ENCODE measurements at regions not wholly inside any gene's neighbourhood (a gene's known extent, or its start where the extent isn't known, plus 50 kb on each side); places are given as distances from the start of the nearest gene placed in this dataset.
"Not testable (repeated sequence)": the region's sequence is repeated elsewhere in the genome, so short reads cannot be mapped to it uniquely, and the experiment has no call there.

DNA sequence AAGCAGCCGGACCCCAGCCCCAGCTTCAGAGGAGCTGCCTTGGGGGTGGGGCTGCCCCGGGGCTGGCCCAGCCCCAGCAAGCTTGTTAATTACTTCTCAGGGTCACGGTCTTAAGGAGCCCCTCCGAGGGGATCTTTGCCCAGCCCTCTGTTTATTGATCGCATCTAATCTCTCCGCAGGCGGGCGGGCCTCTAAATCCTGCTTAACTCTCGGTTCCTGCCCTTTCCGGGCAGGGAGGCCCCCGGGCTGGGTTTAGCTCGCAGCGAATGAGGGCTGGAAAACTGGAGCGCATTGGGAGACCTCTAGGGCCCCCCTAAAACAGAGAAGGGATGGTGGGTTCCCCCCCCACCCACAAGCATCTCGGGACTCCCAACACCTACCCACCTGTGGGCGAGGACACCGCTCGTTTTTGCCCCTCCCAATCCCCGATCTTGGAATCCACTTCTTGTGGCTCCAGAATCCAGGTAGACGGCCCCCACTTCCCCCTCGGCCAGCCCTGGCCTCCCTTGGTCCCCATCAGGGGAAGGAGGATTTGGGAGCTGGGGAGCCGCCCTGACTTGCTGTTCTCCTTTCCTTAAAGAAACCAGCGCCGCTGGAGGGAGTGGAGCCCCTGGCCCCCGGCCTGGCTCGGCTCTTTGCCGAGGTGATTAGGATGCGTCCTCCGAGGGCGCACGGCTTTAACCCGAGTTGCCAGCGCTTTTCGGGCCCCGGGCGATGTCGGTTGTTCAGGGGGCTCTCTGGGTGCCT is 59.5 kb upstream of the ADGRL1 start:
- Histone ChIP-seq H3K4me3 (ENCODE audit: low read depth, low read length) (peak overlapping the region; percentile 61), H3K27me3 (ENCODE audit: insufficient read depth, low read depth, severe bottlenecking) (no peaks in the 10 kb centered on the region), H3K36me3 (no peaks in the 10 kb centered on the region), H3K27ac (peak overlapping the region; percentile 88), H3K9me3 (ENCODE audit: severe bottlenecking) (no peaks in the 10 kb centered on the region)
- DNase-seq = peak; percentile 94
- TF ChIP-seq, protein P1, sequence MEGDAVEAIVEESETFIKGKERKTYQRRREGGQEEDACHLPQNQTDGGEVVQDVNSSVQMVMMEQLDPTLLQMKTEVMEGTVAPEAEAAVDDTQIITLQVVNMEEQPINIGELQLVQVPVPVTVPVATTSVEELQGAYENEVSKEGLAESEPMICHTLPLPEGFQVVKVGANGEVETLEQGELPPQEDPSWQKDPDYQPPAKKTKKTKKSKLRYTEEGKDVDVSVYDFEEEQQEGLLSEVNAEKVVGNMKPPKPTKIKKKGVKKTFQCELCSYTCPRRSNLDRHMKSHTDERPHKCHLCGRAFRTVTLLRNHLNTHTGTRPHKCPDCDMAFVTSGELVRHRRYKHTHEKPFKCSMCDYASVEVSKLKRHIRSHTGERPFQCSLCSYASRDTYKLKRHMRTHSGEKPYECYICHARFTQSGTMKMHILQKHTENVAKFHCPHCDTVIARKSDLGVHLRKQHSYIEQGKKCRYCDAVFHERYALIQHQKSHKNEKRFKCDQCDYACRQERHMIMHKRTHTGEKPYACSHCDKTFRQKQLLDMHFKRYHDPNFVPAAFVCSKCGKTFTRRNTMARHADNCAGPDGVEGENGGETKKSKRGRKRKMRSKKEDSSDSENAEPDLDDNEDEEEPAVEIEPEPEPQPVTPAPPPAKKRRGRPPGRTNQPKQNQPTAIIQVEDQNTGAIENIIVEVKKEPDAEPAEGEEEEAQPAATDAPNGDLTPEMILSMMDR (IDR thresholded peaks at IDR 0.05; ENCODE audit: low read depth, low read length) = no peak

DNA sequence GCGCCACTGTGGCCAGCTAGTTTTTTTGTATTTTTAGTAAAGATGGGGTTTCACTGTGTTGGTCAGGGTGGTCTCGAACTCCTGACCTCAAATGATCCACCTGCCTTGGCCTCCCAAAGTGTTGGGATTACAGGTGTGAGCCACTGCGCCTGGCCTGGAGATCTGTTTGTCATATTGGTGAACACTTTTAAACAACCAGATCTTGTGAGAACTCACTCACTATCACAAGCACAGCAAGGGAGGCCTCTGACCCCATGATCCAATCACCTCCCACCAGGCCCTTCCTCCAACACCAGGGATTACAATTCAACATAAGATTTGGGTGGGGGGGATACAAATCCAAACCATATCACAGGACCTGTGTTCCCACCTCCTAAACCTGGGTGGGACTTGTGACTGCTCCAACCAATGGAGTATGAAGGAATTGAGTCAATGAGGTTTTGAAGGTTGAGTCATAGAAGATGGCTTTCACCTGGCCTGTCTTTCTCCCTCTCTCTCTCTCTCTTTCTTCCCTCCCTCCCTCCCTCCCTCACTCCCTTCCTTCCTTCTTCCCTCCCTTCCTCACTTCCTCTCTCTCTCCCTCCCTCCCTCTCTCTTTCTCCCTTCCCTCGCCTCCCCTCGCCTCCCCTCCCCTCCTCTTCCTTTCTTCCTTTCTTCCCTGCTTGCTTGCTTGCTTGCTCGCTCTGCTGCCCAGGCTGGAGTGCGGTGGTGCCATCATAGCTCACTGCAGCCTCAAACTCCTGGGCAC is 50.1 kb upstream of the ADGRL1 start:
- H3K27me3 ChIP-seq (ENCODE audit: insufficient read depth, low read depth, severe bottlenecking); H3K4me3 ChIP-seq (ENCODE audit: low read depth, low read length); DNase-seq; H3K27ac ChIP-seq; H3K9me3 ChIP-seq (ENCODE audit: severe bottlenecking); H3K36me3 ChIP-seq: not testable (repeated sequence)
